Uterus (tissue), 2 donors: ENCODE measurements at regions not wholly inside any gene's neighbourhood (a gene's known extent, or its start where the extent isn't known, plus 50 kb on each side); places are given as distances from the start of the nearest gene placed in this dataset.

Experiments
- CTCF ChIP-seq, 4 experiments: fragments of 200-600 bp in 2 of 4; fragments of 450-650 bp in 2 of 4; sonication (generic) in 2 of 4; IDR thresholded peaks; one replicate each; pipeline ENCODE4 v1.5.1; 2016 to 2019; ENCODE audit warnings: antibody characterized with exemption in 4 of 4, mild to moderate bottlenecking in 2 of 4, moderate library complexity in 1 of 4
- POLR2A ChIP-seq, 2 donors: fragments of 450-650 bp; IDR thresholded peaks; one replicate each; pipeline ENCODE4 v1.6.1; 2016; ENCODE audit warnings: antibody characterized with exemption in 2 of 2, mild to moderate bottlenecking in 1 of 2, moderate library complexity in 1 of 2

- TF ChIP-seq CTCF (IDR thresholded peaks at IDR 0.05): no peak
- no peak for TF ChIP-seq POLR2A (IDR thresholded peaks at IDR 0.05)
Measured at GRCh38 chr3:81869382-81869781, 107.9 kb upstream of the GBE1 start.
